ENCODE measurements at regions not wholly inside any gene's neighbourhood (a gene's known extent, or its start where the extent isn't known, plus 50 kb on each side); places are given as distances from the start of the nearest gene placed in this dataset.

DNA sequence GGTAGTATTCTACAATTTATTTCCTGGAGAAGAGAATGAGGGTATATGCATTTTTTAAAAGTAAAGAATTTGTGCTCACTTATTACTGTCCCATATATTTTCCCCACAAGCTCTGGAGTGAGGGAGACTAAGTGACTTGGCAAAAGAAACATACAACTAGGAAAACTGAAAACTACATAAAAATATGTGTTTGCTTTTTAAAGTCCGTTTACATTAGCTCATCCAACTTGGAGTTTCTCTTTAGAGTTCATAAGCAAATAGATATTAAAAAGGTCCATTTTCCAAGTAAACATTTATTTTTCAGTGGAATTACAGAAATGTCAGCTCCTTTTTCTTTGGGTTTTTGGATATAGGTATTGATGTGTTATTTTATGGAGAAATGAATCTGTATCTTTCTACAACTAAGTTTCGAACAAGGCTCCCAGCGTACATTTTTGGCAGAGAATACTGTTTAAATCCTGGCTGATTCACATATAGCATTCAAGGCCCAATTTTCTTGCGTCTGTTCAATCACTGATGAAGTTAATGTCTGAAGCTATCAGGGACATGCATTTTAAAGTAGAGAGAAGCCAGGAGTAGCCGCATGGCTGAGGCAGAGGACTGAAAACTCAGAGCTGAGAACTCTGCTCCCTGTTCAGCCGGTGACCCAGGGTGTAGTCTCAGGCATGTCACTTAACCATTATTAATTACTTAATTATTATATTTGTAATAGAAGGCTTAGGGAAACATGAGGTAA is 729.4 kb downstream of the EFNB2 start:
- H3K4me3 ChIP-seq (ENCODE audit: low read depth, low read length): no peak overlapping the region
- DNase-seq (ENCODE audit: low read depth): no peak

DNA sequence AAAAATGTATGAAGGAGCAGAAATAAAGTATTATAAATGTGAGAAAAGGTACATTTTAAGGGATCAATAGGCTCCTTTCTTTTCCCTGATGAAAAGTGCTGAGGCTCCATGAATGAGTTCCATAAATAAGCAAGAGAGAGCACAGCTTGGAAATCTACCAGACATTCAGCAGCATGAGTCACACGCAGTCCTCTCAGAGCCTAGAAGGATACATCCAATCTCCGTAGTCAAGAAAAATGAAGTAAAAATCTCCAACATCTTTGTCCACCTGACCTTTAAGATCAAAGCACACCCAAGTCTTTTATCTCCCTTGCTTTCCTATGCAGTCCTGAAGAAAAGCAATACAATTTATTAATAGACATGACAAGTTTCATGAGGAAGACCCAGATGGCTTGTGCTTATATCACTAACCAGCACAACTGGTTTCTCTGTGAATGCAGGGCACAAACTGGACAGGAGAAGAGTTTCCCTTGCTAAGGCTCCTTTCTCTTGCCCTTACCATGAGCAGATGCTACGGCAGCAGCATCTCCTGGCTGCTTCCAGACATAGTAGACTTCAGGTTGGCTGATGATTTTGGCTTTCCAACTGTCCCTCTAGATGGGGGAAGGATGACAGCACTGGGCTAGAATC is 730.8 kb downstream of the EFNB2 start:
- DNase-seq (ENCODE audit: low read depth): no peak
- no peak overlapping the region for H3K4me3 ChIP-seq (ENCODE audit: low read depth, low read length)

DNA sequence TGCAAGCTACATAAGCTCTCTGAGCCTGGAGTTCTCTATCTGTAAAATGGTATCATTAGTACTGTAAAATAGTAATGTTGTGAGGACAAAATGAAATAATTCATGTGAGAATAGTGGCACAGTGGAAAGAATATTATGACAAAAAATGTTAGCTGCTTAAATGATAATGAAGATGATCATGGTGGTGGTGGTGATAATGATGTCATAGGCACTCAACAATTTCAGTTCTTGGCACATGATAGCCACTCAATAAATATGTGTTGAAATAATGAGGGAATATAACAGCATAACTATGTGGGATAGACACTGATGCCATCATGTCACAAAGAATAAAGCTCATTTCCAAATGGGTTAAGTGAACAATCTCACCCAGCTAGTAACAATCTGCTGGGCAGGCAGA is 736.3 kb downstream of the EFNB2 start:
- DNase-seq (ENCODE audit: low read depth): no peak
- H3K4me3 ChIP-seq (ENCODE audit: low read depth, low read length): no peak overlapping the region

DNA sequence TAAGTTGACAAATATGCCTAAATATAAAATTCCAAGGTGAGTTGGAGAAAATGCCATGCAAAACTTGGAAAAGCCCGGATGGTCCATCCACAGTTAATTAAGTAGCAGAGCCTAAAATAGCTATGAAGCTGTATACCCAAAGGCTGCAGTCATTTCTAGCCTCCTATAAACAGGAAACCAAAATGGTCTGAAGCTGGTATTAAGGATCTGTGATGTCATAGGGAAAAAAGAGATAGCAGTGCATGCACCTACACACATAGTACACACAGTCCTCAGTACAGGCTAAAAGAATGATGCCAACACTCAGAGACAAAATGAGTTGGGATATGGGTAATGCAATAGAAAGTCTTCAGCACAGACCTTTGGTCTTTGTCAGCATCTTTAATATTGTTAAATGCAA is 736.9 kb downstream of the EFNB2 start:
- H3K4me3 ChIP-seq (ENCODE audit: low read depth, low read length): no peak overlapping the region

DNA sequence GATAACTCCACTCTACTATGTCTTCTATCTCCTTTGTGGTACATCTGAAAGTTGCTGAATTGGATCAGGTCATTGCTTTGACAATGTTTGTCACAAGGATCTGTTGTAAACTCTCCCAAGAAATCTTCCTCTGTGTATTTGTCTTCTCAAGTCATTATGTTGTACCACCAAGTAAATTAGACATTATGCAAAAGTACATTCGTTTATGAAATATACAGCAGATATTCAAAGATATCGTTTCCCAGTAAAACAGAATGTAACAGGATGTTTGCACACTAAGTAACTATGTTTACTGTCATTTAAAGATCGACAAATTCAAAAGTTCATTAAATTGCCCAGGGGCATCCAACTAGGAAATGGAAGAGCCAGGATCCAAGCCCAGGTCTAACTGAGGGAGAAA is 739.4 kb downstream of the EFNB2 start:
- no peak for DNase-seq (ENCODE audit: low read depth)

More for the DNA sequence above, 736.9 kb downstream of the EFNB2 start:
- DNase-seq (ENCODE audit: low read depth): no peak

DNA sequence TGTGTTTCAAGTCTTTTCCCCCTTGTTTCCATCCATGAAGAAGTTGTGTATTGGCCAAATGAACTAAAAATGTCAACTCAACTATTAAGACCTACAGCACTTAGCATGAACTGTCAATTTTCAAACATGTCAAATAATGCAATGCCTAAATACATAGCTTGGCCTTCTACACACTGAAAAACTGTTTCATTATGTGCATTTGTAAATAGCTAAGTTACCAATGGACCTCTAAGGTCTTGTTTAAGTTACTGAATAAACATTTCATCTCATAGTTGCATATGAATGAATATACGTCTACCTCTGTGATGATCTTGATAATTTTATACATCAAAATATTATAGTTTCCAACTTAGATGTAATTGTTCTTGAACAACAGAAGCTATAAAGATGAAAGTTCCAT is 744.5 kb downstream of the EFNB2 start:
- DNase-seq (ENCODE audit: low read depth): no peak
- no peak overlapping the region for H3K4me3 ChIP-seq (ENCODE audit: low read depth, low read length)

More for the DNA sequence above, 739.4 kb downstream of the EFNB2 start:
- no peak overlapping the region for H3K4me3 ChIP-seq (ENCODE audit: low read depth, low read length)

DNA sequence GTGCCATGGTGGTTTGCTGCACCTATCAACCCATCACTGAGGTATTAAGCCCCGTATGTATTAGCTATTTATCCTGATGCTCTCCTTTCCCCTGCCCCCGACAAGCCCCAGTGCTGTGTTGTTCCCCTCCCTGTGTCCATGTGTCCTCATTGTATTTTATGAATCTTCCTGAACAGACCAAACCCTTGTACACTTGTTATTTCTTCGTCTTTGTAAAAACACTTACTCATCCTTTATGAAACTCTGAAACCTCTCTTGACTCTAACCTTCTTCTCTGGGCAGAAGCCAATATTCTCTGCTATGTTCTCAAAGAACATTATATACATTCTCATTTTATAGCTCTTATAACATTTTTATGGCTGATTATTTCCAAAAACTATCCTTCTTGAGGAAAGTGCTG is 746.9 kb downstream of the EFNB2 start:
- H3K4me3 ChIP-seq (ENCODE audit: low read depth, low read length): no peak overlapping the region
- no peak for DNase-seq (ENCODE audit: low read depth)

DNA sequence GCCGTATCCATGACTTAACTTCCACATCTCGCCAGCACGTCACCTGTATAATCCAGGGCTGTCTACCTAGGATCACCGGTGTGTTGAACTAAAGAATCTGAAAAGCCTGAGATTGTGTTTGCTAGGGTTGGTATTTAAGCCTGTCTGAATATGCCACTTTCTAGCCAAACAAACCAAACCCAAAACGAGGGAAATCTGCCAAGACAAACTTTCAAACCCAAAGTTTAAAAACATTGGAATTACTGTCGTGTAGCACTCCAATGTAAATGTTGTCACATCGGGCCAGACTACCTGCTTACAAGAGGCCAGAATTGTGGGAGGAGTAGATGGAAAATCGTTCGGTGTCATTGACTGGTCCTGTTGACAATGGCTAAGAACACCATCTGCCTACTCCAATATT is 747.8 kb downstream of the EFNB2 start:
- no peak overlapping the region for H3K4me3 ChIP-seq (ENCODE audit: low read depth, low read length)
- no peak for DNase-seq (ENCODE audit: low read depth)

DNA sequence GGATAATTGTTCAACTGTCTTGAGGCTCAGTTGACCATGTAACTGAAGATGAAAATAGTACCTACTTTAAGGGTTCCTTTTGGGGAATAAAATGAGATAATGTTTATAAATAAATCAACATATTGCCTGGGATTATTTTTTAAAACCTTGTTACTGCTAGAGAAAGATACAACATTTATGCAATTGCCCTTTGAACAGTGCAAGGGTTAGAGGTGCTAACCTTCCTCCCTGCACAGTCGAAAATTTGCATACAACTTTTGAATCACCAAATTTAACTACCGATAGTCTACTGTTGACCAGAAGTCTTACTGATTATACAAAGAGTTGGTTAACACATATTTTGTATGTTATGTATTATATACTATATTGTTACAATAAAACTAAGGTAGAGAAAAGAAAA is 750.0 kb downstream of the EFNB2 start:
- H3K4me3 ChIP-seq (ENCODE audit: low read depth, low read length): no peak overlapping the region
- no peak for DNase-seq (ENCODE audit: low read depth)

DNA sequence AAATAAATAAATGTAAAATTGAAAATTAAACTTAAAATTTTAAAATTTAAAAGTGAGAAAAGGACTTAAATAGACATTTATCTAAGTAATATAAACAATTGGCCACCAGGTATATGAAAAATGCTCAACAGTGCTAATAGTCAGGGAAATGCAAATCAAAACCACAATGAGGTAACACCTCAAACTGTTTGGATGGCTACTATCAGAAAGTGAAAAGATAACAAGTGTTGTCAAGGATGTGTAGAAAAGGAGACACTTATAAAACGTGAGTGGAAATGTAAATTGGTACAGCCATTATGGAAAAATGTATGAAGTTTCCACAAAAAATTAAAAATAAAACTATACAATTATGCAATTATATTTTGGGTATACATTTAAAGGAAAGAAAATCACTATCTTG is 752.2 kb downstream of the EFNB2 start:
- DNase-seq (ENCODE audit: low read depth): no peak

DNA sequence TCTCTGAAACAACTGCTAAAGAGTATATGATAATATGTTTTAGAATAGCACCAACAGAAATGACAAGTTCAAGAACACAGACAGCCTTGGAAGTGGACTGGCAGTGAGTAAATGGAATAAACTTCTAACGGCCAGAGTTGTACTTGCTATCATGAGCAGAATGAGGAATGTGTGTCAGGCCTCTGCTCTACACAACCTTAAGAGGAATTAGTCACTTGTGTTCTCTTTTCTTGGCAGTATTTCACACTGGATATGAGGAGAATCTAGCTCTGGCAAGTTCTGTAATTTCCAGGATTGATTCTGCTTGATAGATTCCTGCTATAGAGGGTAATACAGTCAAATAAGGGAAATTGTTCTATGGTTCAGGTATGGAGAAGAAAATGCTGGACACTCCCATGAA is 757.3 kb downstream of the EFNB2 start:
- no peak overlapping the region for H3K4me3 ChIP-seq (ENCODE audit: low read depth, low read length)
- DNase-seq (ENCODE audit: low read depth): peak; percentile 47

More for the DNA sequence above, 752.2 kb downstream of the EFNB2 start:
- H3K4me3 ChIP-seq (ENCODE audit: low read depth, low read length): no peak overlapping the region

DNA sequence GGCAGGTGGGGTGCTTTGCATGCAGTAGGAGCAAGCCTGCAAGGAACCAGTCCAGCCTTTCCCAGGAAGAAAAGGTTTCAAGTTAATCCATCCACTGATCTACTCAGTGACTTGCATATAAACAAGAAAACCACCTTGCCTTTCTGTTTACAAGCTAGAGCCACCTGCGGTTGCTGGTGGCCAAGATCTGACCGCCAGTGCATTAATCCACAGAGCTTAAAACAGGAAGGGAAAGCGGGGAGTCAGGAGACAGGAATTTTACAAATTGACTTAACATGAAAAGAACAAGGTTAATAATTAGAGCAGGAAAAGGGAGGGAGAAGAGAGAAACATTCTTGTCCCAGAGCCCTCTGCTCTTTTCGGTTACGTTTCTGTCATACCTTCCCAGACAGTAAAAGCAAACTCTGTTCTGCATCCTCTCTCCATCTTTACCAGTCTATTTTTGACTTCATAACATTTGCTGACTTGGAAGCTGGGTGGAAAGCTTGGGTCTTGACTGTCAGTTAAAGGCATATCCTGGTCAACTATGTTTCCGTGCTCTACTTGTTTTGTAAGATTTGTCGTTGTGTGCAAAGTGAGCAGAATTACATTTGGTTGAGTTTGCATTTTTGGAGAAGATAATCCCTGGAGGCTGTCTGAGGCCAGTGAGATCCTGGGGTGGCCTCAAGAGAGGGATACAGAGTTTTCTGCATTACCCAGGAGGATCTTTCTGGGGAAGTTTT is 760.6 kb downstream of the EFNB2 start:
- DNase-seq (ENCODE audit: low read depth): no peak
- no peak overlapping the region for H3K4me3 ChIP-seq (ENCODE audit: low read depth, low read length)

DNA sequence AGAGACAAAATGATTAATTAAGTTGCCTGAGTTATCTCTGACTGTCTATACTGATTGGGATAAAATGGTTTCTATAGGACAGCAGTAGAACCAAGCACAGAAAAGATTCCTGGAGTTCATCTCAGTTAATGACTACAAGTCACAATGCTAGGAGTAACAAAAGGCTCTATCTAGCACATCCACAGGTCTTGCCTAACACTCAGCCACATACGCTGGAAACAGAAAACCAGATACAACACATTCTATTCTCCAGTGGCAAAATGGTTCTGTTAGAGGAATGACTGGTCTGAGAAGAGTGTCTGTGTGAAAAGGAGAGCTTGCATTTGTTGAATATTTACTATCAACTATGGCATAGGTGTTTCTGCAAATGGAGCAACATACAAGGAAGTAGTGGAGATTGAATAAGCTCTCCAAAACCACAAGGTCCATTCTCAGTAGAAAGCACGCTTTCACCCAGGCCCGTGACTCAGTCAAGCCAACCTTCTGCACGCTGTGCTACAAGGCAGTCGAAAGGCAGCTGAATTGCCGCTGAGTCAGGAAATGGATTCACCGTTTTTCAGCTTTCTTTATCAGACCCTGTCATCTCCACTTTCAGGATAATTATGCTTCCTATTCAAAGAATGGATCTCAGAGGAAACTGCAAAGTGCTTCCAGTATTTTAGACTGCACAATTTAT is 761.5 kb downstream of the EFNB2 start:
- H3K4me3 ChIP-seq (ENCODE audit: low read depth, low read length): no peak overlapping the region
- no peak for DNase-seq (ENCODE audit: low read depth)

DNA sequence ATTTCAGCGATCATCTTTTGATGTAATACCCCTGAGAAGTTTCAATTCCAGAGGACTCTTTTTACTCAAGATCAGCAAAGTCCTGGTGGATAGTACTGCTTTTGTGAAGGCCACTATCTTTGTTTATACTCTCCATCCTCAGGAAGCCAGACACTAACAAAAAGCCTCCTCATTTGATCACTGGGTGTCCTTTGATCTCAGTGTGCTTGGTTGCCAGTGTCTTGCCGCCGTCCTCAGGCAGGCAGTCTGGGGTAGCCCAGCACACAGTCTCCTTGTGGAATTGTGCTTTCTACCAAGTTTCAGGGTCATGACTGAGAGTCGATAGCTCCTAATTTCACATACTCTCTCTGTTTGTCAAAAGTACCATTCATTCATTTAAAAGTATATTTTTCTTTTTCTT is 762.2 kb downstream of the EFNB2 start:
- DNase-seq (ENCODE audit: low read depth): no peak
- no peak overlapping the region for H3K4me3 ChIP-seq (ENCODE audit: low read depth, low read length)

DNA sequence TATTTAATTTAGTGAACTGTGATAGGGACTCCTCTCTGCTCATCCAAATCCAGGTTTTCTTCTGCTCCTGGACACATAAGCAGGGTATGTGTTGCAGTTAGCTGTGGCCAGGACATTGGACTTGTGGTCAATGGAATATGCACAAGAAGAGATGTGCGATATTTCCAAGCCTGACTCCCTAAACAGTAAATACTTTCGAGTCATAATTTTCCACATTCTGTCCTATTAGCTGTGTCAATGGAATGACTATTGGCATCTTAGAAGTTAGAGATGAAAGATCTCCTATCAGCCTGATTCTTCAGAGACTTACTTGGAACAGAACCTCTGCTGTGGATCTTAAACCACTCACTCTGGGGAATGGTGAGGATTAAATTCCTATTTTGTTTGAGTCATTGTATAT is 771.0 kb downstream of the EFNB2 start:
- no peak overlapping the region for H3K4me3 ChIP-seq (ENCODE audit: low read depth, low read length)
- no peak for DNase-seq (ENCODE audit: low read depth)

DNA sequence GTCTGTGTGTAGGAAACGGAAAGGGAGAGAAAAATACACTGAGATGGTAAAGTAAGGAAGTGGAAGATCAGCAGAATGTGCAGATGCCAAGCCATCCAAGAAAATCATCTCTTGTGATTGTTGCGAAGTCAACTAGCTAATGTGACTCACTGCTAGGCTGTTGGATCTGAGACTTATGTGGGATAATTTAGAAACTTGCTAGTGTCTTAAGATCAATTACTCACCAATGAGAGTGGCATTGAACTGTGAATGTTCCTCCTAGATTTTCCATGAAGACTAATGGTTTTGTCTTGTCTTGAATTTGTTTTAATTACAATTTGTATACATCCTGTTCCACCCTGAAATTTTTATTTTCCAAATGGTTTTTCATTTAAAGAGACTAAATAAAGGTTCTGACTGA is 771.6 kb downstream of the EFNB2 start:
- H3K4me3 ChIP-seq (ENCODE audit: low read depth, low read length): no peak overlapping the region
- DNase-seq (ENCODE audit: low read depth): no peak

DNA sequence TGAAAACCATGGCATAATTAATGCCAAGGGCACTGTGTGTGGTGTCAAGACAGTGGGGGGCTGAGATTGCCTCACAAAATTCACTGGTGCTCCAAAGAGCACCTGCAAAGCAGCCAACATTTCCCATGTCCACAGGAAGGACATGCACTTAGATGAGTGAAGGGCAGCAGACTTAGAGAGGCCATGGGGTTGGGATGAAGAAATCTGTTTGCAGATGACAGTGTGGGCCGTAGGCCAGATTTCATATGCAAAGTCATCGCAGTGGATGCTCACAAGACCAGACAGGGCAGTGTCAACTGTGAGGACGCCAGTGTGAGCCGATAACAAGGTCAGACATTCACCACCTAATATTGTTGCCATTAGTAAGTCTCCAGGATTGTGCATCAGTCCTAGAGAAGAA is 773.4 kb downstream of the EFNB2 start:
- no peak for DNase-seq (ENCODE audit: low read depth)
- no peak overlapping the region for H3K4me3 ChIP-seq (ENCODE audit: low read depth, low read length)

DNA sequence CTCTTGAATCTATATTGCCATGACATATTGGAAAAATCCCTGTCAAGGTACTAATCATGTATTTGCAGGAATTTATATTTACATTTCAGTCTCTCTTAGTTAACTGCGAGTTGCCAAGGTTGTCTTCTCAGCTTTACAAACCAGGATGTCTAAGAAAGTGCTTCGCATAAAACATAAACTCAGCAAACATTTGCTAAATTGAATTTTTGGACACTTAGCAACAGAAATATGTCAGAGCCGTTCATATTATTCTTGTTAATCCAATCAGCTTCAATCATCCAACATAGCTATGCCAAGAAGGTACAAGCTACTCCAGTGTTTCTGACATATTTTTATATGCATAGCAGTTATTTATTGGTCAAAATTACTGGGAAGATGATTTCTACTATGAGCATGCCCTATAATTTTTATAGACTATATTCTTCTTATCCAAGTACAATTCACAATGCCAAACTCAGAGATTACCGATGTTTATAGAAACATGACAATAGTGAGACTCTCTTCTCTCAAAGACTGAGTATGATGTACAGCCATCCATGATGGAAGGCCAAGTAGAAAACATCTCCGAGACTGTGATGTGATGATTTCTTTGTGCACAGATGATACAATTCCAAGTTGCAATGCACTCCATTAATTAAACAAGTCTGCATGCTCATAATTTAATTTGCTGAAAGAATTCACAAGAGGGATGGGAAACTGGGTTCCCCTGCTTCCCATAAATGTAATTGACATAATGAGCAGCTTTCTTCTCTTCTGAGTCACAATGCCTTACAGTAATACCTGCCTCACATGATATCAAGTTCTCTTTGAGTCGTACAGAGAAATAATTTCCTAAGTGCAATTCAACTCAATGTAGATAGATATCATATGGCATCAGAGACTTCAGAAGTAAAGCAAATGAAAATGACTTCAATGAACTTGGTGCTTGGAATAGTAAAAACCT is 776.3 kb downstream of the EFNB2 start:
- no peak for DNase-seq (ENCODE audit: low read depth)
- H3K4me3 ChIP-seq (ENCODE audit: low read depth, low read length): no peak overlapping the region

DNA sequence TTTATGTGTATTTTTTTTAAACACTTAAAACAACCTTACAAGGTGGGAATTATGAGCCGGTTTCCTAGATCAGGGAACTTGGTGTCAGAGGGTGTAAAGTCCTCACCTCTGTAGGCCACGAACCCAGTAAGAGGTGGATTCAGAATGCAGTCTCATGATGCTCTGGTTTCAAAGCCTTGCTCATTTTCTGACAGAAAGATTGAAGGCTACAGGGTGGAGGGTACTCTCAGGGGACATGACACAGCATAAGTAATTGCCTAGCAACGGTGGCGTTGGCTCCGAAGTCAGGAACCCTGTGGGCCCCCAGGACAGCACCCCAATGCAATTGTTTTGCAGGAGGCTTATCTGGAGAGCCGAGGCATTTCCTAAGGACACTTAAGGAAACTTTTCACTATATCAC is 794.7 kb downstream of the EFNB2 start:
- no peak overlapping the region for H3K4me3 ChIP-seq (ENCODE audit: low read depth, low read length)
- no peak for DNase-seq (ENCODE audit: low read depth)

Measured in skeletal muscle cell (primary cell).